GM23338 (cell line): ENCODE measurements at regions not wholly inside any gene's neighbourhood (a gene's known extent, or its start where the extent isn't known, plus 50 kb on each side); places are given as distances from the start of the nearest gene placed in this dataset.

Experiments used
- CTCF ChIP-seq, 2 experiments: fragments of 200-600 bp in 1 of 2; sonication (generic) in 1 of 2; conservative IDR thresholded peaks; 2 replicates each; pipeline versions ENCODE4 v1.5.1 to v1.6.1; 2016 to 2017; ENCODE audit warnings: antibody characterized with exemption in 2 of 2, low read depth in 2 of 2, mild to moderate bottlenecking in 2 of 2, moderate library complexity in 1 of 2
- EZH2 ChIP-seq: fragments of 200-600 bp; sonication (generic); IDR thresholded peaks from one replicate; pipeline ENCODE4 v1.8.0; 2017; ENCODE audit warnings: antibody characterized with exemption, mild to moderate bottlenecking, low read depth; ENCODE audit not compliant: unreplicated experiment
- EZH2phosphoT487 ChIP-seq: fragments of 200-600 bp; sonication (generic); IDR thresholded peaks from one replicate; pipeline ENCODE4 v1.8.1; 2018; ENCODE audit warnings: antibody characterized with exemption; ENCODE audit not compliant: unreplicated experiment
- POLR2AphosphoS5 ChIP-seq: IDR thresholded peaks from 2 replicates; pipeline ENCODE4 v1.6.1; 2016; ENCODE audit warnings: antibody characterized with exemption, low read depth
- ZNF114 ChIP-seq: fragments of 250-450 bp; sonication (Bioruptor Pico); IDR thresholded peaks from 2 replicates; pipeline ENCODE4 v1.5.0; 2020; ENCODE audit warnings: mild to moderate bottlenecking, moderate library complexity

DNA sequence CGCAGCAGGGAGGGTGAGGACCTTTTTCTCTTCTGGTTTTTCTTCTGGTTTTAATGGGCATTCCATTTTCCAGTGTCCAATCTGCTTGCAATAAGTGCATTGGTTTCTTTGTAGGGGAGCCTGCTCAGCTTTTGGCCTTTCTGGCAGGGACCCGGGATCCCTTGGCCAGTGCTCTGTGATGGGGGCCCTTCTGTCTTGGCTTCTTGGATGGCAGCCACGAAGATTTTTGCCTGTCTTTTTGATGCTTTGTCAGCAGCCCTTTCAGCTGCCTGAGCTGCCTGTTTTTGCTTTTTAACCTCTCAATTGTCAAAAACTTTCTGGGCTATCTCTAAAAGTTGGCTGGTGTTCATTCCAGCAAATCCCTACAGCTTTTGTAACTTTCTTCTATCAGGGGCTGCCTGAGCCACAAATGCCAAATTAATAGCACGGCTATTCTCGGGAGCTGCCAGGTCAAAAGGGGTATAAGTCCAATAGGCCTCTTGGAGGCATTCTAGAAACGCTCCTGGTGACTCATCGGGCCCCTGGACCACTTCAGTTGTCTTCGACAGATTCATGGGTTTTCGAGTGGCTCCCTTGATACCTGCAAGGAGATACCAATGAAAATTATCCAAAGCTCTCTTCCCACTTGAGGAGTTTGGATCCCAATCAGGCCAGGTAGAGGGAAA lies 179.9 kb upstream of the MBL2 start:
- no peak for TF ChIP-seq CTCF (conservative IDR thresholded peaks at IDR 0.05; ENCODE audit: low read depth in 2 of 2)
- no peak for TF ChIP-seq EZH2phosphoT487
- no peak for TF ChIP-seq ZNF114 (CRISPR knock-in tag)
- TF ChIP-seq EZH2: no peak
- no peak for TF ChIP-seq POLR2AphosphoS5
